SK-N-SH (cell line): ENCODE measurements at regions not wholly inside any gene's neighbourhood (a gene's known extent, or its start where the extent isn't known, plus 50 kb on each side); places are given as distances from the start of the nearest gene placed in this dataset.
A peak's percentile ranks its signal among the peaks of the same experiment; 100 is the strongest.

Source experiments
- CTCF ChIA-PET: fragments of 300-600, 350-600 bp; formaldehyde crosslinking; extraction: SDS; loops from one replicate; lab custom pipeline; 2021; lab: Yijun Ruan, JAX
- POLR2A ChIA-PET: fragments of 350-600 bp; sonication (Branson Sonifier 250); formaldehyde crosslinking; extraction: SDS; loops from one replicate; lab custom pipeline; 2020; ENCODE audit warnings: antibody characterized with exemption, inconsistent platforms; lab: Yijun Ruan, JAX
- DNase-seq: peaks from one replicate; pipeline ENCODE4 v3.0.0; 2012
- H2AFZ ChIP-seq: fragments of 200-600 bp; sonication (generic); 2 replicates; pipeline ENCODE4 v1.8.1; 2016; ENCODE audit warnings: antibody characterized with exemption, mild to moderate bottlenecking, low read depth
- H3F3A ChIP-seq: fragments of 200-600 bp; sonication (generic); replicated peaks from 2 replicates; pipeline ENCODE3; 2016; ENCODE audit warnings: antibody characterized with exemption, mild to moderate bottlenecking; ENCODE audit not compliant: insufficient read depth
- H3K27ac ChIP-seq, 2 experiments: fragments of 200-500 bp in 1 of 2; fragments of 200-600 bp in 1 of 2; sonication (Bioruptor generic) in 1 of 2; sonication (generic), shearing (Covaris generic) in 1 of 2; 2 replicates each; pipeline versions ENCODE4 v1.5.1 to v1.6.1; 2014 to 2016; ENCODE audit warnings: low read depth in 2 of 2, inconsistent platforms in 1 of 2, low read length in 1 of 2, mild to moderate bottlenecking in 1 of 2, mixed read lengths in 1 of 2
- H3K27me3 ChIP-seq: fragments of 200-600 bp; sonication (generic), shearing (Covaris generic); 2 replicates; pipeline ENCODE4 v1.6.1; 2016; ENCODE audit warnings: mixed run types; ENCODE audit not compliant: insufficient read depth
- H3K36me3 ChIP-seq, 2 experiments: fragments of 200-500 bp in 1 of 2; fragments of 200-600 bp in 1 of 2; sonication (Bioruptor generic) in 1 of 2; sonication (generic) in 1 of 2; replicated peaks in 1 of 2; 2 replicates each; pipeline versions ENCODE3 to v1.5.1; 2014 to 2016; ENCODE audit warnings: low read length in 1 of 2, mild to moderate bottlenecking in 1 of 2; ENCODE audit not compliant: insufficient read depth in 2 of 2, control insufficient read depth in 1 of 2
- H3K4me1 ChIP-seq, 2 experiments: fragments of 200-500 bp in 1 of 2; fragments of 200-600 bp in 1 of 2; sonication (Bioruptor generic) in 1 of 2; sonication (generic), shearing (Covaris generic) in 1 of 2; 2 replicates each; pipeline versions ENCODE4 v1.5.1 to v1.6.1; 2014 to 2016; ENCODE audit warnings: low read depth in 1 of 2, low read length in 1 of 2, mixed run types in 1 of 2; ENCODE audit not compliant: insufficient read depth in 2 of 2, control insufficient read depth in 1 of 2
- H3K4me2 ChIP-seq: fragments of 200-600 bp; sonication (generic), shearing (Covaris generic); 2 replicates; pipeline ENCODE4 v1.6.1; 2017; ENCODE audit warnings: mixed run types
- H3K4me3 ChIP-seq, 2 experiments: fragments of 200-500 bp in 1 of 2; fragments of 200-600 bp in 1 of 2; sonication (Bioruptor generic) in 1 of 2; sonication (generic), shearing (Covaris generic) in 1 of 2; 2 replicates each; pipeline versions ENCODE4 v1.5.1 to v1.8.1; 2014 to 2016; ENCODE audit warnings: low read depth in 2 of 2, inconsistent platforms in 1 of 2, low read length in 1 of 2, mild to moderate bottlenecking in 1 of 2, mixed read lengths in 1 of 2, moderate library complexity in 1 of 2
- H3K79me2 ChIP-seq: fragments of 200-600 bp; sonication (generic); 2 replicates; pipeline ENCODE4 v1.8.1; 2017; ENCODE audit warnings: mild to moderate bottlenecking; ENCODE audit not compliant: insufficient read depth
- H3K9ac ChIP-seq: fragments of 200-600 bp; sonication (generic); 2 replicates; pipeline ENCODE4 v1.6.1; 2017; ENCODE audit warnings: mixed run types
- H3K9me2 ChIP-seq: fragments of 200-600 bp; sonication (generic); 2 replicates; pipeline ENCODE4 v1.6.1; 2017; ENCODE audit warnings: mixed run types
- H3K9me3 ChIP-seq: fragments of 200-600 bp; sonication (generic); 2 replicates; pipeline ENCODE4 v1.6.1; 2017; ENCODE audit warnings: mixed run types, mild to moderate bottlenecking, moderate library complexity
- H4K20me1 ChIP-seq: fragments of 200-600 bp; sonication (generic); 2 replicates; pipeline ENCODE4 v1.6.1; 2017; ENCODE audit warnings: mild to moderate bottlenecking, mixed run types; ENCODE audit not compliant: insufficient read depth
- CHD2 ChIP-seq: fragments of 150-350 bp; IDR thresholded peaks from 2 replicates; pipeline ENCODE4 v1.6.1; 2018; ENCODE audit warnings: low read length; ENCODE audit not compliant: partially characterized antibody
- EP300 ChIP-seq, 2 experiments: IDR thresholded peaks; 2 replicates each; pipeline versions ENCODE4 v1.4.0 to v1.6.1; 2012; ENCODE audit warnings: borderline replicate concordance in 1 of 2, low read depth in 1 of 2, low read length in 1 of 2
- EZH2phosphoT487 ChIP-seq: fragments of 200-600 bp; sonication (generic); IDR thresholded peaks from 2 replicates; pipeline ENCODE4 v1.6.1; 2017; ENCODE audit warnings: low read depth, mixed run types, mild to moderate bottlenecking, antibody characterized with exemption, moderate library complexity, borderline replicate concordance
- FOXJ3 ChIP-seq: sonication (generic); formaldehyde crosslinking; IDR thresholded peaks from 2 replicates; pipeline ENCODE4 v1.5.1; 2020; ENCODE audit warnings: mild to moderate bottlenecking, missing genetic modification reagents
- GATA2 ChIP-seq: sonication (generic); formaldehyde crosslinking; IDR thresholded peaks from 2 replicates; pipeline ENCODE4 v1.5.0; 2020; ENCODE audit warnings: mild to moderate bottlenecking, missing genetic modification reagents
- MXI1 ChIP-seq: IDR thresholded peaks from 2 replicates; pipeline ENCODE4 v1.6.1; 2012; ENCODE audit warnings: mild to moderate bottlenecking, low read depth, low read length, improper control_type of control experiment
- NRF1 ChIP-seq: IDR thresholded peaks from 2 replicates; pipeline ENCODE4 v1.6.1; 2012; ENCODE audit warnings: low read depth, mild to moderate bottlenecking, low read length
- POLR2AphosphoS5 ChIP-seq: IDR thresholded peaks from 2 replicates; pipeline ENCODE4 v1.6.1; 2012; ENCODE audit warnings: low read depth, low read length
- RAD21 ChIP-seq: IDR thresholded peaks from 2 replicates; pipeline ENCODE4 v1.6.1; 2012; ENCODE audit warnings: mild to moderate bottlenecking, low read length
- SIN3A ChIP-seq: IDR thresholded peaks from 2 replicates; pipeline ENCODE4 v1.6.1; 2012; ENCODE audit warnings: low read depth, mild to moderate bottlenecking, low read length, moderate library complexity, borderline replicate concordance
- SMC3 ChIP-seq: IDR thresholded peaks from 2 replicates; pipeline ENCODE4 v1.6.1; 2012; ENCODE audit warnings: low read depth, low read length, improper control_type of control experiment
- USF1 ChIP-seq: IDR thresholded peaks from 2 replicates; pipeline ENCODE4 v1.4.0; 2012; ENCODE audit warnings: low read depth, borderline replicate concordance
- YY1 ChIP-seq: IDR thresholded peaks from 2 replicates; pipeline ENCODE4 v1.4.0; 2012; ENCODE audit warnings: low read depth, mild to moderate bottlenecking
- WGBS: methylation state at CpG from one replicate; pipeline ENCODE4 v1.1.6; 2017; ENCODE audit warnings: low lambda C conversion rate; 5-methylcytosine and 5-hydroxymethylcytosine counted together
- TF ChIP-seq, protein P1 (sequence below): fragments of 150-350 bp; IDR thresholded peaks from 2 replicates; pipeline ENCODE4 v1.6.1; 2017; ENCODE audit warnings: antibody characterized with exemption, low read length, low read depth, borderline replicate concordance
- TF ChIP-seq, protein P2 (sequence below): fragments of 150-350 bp; IDR thresholded peaks from 2 replicates; pipeline ENCODE4 v1.6.1; 2016; ENCODE audit warnings: mild to moderate bottlenecking, low read depth, low read length
- TF ChIP-seq, protein P3 (sequence below): fragments of 200-600 bp; sonication (generic); IDR thresholded peaks from 2 replicates; pipeline ENCODE4 v1.6.1; 2017; ENCODE audit warnings: antibody characterized with exemption, mild to moderate bottlenecking, moderate library complexity

GRCh38 chr11:86861810-86862209 is 61.5 kb downstream of the PRSS23 start:
- no peaks in the 10 kb centered on the region for H3K9me3 ChIP-seq
- no peaks in the 10 kb centered on the region for H4K20me1 ChIP-seq
- no peak overlapping the region for H2AFZ ChIP-seq
- DNase-seq = no peak
- H3K4me3 ChIP-seq = no peak overlapping the region
- ChIA-PET CTCF (no interaction called here), POLR2A (no interaction called here)
- no peaks in the 10 kb centered on the region; a peak in 1 of 4 replicates for H3K4me1 ChIP-seq
- no peak overlapping the region for H3K4me2 ChIP-seq
- H3K27ac ChIP-seq = no peak overlapping the region
- H3K36me3 ChIP-seq = peaks cover 20 to 21% of the 10 kb centered on the region in 2 experiments
- no peak overlapping the region for H3K9ac ChIP-seq
- H3F3A ChIP-seq = no peaks in the 10 kb centered on the region
- no peaks in the 10 kb centered on the region for H3K9me2 ChIP-seq
- TF ChIP-seq, protein P1, sequence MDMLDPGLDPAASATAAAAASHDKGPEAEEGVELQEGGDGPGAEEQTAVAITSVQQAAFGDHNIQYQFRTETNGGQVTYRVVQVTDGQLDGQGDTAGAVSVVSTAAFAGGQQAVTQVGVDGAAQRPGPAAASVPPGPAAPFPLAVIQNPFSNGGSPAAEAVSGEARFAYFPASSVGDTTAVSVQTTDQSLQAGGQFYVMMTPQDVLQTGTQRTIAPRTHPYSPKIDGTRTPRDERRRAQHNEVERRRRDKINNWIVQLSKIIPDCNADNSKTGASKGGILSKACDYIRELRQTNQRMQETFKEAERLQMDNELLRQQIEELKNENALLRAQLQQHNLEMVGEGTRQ = no peak
- TF ChIP-seq GATA2 (CRISPR knock-in tag) = no peak
- no peaks in the 10 kb centered on the region for H3K79me2 ChIP-seq
- no peaks in the 10 kb centered on the region for H3K27me3 ChIP-seq
- whole genome bisulfite sequencing = 88% methylated on average over 6 of the region's 6 CpGs

DNA sequence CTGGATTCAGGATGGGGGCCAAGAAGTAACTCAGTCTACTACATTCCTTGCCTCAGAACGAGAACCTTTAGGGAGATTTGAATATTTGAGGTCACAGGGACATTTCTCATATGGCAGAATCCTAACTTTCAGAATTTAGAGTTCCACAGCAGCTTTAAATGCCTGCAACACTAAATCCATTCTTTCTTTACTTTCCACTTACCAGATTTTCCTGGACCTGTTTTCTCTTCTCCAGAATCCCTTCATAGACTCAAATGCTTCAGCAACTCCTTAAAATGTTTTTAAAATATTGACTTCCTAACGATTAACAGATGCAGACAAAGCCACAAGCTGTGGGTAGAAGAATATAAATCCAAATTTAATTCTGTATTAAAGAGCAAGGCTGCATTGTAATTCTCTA is 63.1 kb downstream of the PRSS23 start:
- no peak overlapping the region for H3K9ac ChIP-seq
- CTCF ChIA-PET = no interaction called here
- TF ChIP-seq, protein P1 = no peak
- TF ChIP-seq EP300 (IDR thresholded peaks at IDR 0.05; ENCODE audit: borderline replicate concordance in 1 of 2, low read depth in 1 of 2, low read length in 1 of 2) = no peak
- no peak for TF ChIP-seq EZH2phosphoT487
- TF ChIP-seq USF1 = no peak
- TF ChIP-seq SMC3 = no peak
- no peak for TF ChIP-seq SIN3A
- no peak for TF ChIP-seq MXI1
- TF ChIP-seq, protein P2, sequence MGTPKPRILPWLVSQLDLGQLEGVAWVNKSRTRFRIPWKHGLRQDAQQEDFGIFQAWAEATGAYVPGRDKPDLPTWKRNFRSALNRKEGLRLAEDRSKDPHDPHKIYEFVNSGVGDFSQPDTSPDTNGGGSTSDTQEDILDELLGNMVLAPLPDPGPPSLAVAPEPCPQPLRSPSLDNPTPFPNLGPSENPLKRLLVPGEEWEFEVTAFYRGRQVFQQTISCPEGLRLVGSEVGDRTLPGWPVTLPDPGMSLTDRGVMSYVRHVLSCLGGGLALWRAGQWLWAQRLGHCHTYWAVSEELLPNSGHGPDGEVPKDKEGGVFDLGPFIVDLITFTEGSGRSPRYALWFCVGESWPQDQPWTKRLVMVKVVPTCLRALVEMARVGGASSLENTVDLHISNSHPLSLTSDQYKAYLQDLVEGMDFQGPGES = no peak
- no peak for TF ChIP-seq FOXJ3 (CRISPR knock-in tag)
- TF ChIP-seq NRF1 = no peak
- TF ChIP-seq CHD2 = no peak
- TF ChIP-seq GATA2 (CRISPR knock-in tag) = no peak
- TF ChIP-seq, protein P3, sequence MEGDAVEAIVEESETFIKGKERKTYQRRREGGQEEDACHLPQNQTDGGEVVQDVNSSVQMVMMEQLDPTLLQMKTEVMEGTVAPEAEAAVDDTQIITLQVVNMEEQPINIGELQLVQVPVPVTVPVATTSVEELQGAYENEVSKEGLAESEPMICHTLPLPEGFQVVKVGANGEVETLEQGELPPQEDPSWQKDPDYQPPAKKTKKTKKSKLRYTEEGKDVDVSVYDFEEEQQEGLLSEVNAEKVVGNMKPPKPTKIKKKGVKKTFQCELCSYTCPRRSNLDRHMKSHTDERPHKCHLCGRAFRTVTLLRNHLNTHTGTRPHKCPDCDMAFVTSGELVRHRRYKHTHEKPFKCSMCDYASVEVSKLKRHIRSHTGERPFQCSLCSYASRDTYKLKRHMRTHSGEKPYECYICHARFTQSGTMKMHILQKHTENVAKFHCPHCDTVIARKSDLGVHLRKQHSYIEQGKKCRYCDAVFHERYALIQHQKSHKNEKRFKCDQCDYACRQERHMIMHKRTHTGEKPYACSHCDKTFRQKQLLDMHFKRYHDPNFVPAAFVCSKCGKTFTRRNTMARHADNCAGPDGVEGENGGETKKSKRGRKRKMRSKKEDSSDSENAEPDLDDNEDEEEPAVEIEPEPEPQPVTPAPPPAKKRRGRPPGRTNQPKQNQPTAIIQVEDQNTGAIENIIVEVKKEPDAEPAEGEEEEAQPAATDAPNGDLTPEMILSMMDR = no peak
- TF ChIP-seq YY1 = no peak
- no peak for TF ChIP-seq RAD21
- TF ChIP-seq POLR2AphosphoS5 = no peak
- no peaks in the 10 kb centered on the region; a peak in 1 of 4 replicates for H3K4me1 ChIP-seq
- H4K20me1 ChIP-seq = no peaks in the 10 kb centered on the region
- no peaks in the 10 kb centered on the region for H3K9me2 ChIP-seq
- H3K9me3 ChIP-seq = no peaks in the 10 kb centered on the region
- H3K4me2 ChIP-seq = no peak overlapping the region
- H3K4me3 ChIP-seq = no peak overlapping the region
- peaks cover 20 to 21% of the 10 kb centered on the region in 2 experiments for H3K36me3 ChIP-seq
- no peak overlapping the region for H2AFZ ChIP-seq
- WGBS = 22% methylated on average over 2 of the region's 2 CpGs
- peaks cover 2% of the 10 kb centered on the region for H3F3A ChIP-seq
- H3K27ac ChIP-seq = peak overlapping the region in 1 of 2 experiments; percentile 2; a peak in 1 of 4 replicates
- no peaks in the 10 kb centered on the region for H3K79me2 ChIP-seq
- no peaks in the 10 kb centered on the region for H3K27me3 ChIP-seq
- no peak for DNase-seq
- POLR2A ChIA-PET = no interaction called here
